Osteoblast (primary cell): ENCODE measurements at regions not wholly inside any gene's neighbourhood (a gene's known extent, or its start where the extent isn't known, plus 50 kb on each side); places are given as distances from the start of the nearest gene placed in this dataset.
A peak's percentile ranks its signal among the peaks of the same experiment; 100 is the strongest.

ENCODE experiments used
- DNase-seq: peaks from one replicate; pipeline ENCODE4 v3.0.0; 2011; ENCODE audit warnings: low spot score, mixed read lengths; ENCODE audit not compliant: insufficient read length; ENCODE audit errors: missing footprints
- H2AFZ ChIP-seq: 2 replicates; pipeline ENCODE4 v1.6.0; 2011; ENCODE audit warnings: mild to moderate bottlenecking, low read length
- H3K27ac ChIP-seq: 2 replicates; pipeline ENCODE4 v1.5.1; 2011; ENCODE audit warnings: mild to moderate bottlenecking, low read depth, low read length, moderate library complexity
- H3K27me3 ChIP-seq: 2 replicates; pipeline ENCODE4 v1.6.0; 2012; ENCODE audit warnings: mild to moderate bottlenecking, control low read depth, inconsistent platforms, low read length, moderate library complexity; ENCODE audit not compliant: insufficient read depth
- H3K36me3 ChIP-seq: 2 replicates; pipeline ENCODE4 v1.5.1; 2011; ENCODE audit warnings: mild to moderate bottlenecking, low read length, control low read depth, moderate library complexity; ENCODE audit not compliant: insufficient read depth
- H3K4me1 ChIP-seq: 2 replicates; pipeline ENCODE4 v1.5.1; 2011; ENCODE audit warnings: mild to moderate bottlenecking, low read length, control low read depth, moderate library complexity; ENCODE audit not compliant: insufficient read depth
- H3K4me2 ChIP-seq: 2 replicates; pipeline ENCODE4 v1.6.0; 2011; ENCODE audit warnings: mild to moderate bottlenecking, low read length; ENCODE audit not compliant: insufficient read depth
- H3K4me3 ChIP-seq: fragments of 200-600 bp; sonication (generic); 3 replicates; pipeline ENCODE4 v1.5.1; 2012; ENCODE audit warnings: mild to moderate bottlenecking, low read length, inconsistent platforms; ENCODE audit not compliant: insufficient read depth
- H3K79me2 ChIP-seq: 2 replicates; pipeline ENCODE4 v1.6.0; 2012; ENCODE audit warnings: mild to moderate bottlenecking, low read length, control low read depth, inconsistent platforms; ENCODE audit not compliant: insufficient read depth
- H3K9me3 ChIP-seq: 2 replicates; pipeline ENCODE4 v1.5.1; 2011; ENCODE audit warnings: low read depth, low read length, control low read depth
- H4K20me1 ChIP-seq: 2 replicates; pipeline ENCODE4 v1.6.0; 2012; ENCODE audit warnings: mild to moderate bottlenecking, low read length, control low read depth; ENCODE audit not compliant: insufficient read depth
- TF ChIP-seq, protein P1 (sequence below): IDR thresholded peaks from 2 replicates; pipeline ENCODE4 v1.5.1; 2011; ENCODE audit warnings: mild to moderate bottlenecking, low read depth, low read length, moderate library complexity; ENCODE audit errors: extremely low read depth

DNA sequence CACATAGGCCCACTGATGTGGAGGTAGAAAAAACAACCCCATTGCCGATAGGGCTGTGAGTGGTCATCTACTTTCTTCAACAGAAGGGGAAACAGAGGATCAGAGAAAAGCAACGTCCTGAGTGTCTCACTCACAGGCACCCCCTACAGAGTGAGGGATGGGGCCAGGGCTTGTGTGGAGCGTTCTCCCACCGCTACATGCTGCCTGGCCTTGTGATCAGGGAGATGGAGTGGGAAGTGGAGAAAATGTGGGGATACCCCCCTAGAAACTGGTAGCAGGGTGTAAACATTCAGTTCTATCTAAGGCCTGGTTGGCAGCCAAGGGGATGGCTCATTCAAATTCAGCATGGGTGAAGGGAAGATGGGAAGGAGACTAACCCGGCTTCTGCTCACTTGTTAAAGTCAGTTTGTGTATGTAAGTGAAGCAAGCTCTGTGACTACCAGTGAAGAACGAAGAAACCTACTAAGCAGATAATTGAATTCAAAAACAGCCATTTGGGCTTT is 73.0 kb upstream of the NAV2 start:
- no peak for DNase-seq
- Histone ChIP-seq H3K36me3 (no peaks in the 10 kb centered on the region), H4K20me1 (no peaks in the 10 kb centered on the region), H2AFZ (no peak overlapping the region), H3K79me2 (no peaks in the 10 kb centered on the region), H3K4me3 (no peak overlapping the region), H3K27me3 (peaks cover 3% of the 10 kb centered on the region), H3K27ac (no peak overlapping the region), H3K9me3 (no peaks in the 10 kb centered on the region), H3K4me1 (peaks cover 4% of the 10 kb centered on the region), H3K4me2 (no peak overlapping the region)
- TF ChIP-seq, protein P1, sequence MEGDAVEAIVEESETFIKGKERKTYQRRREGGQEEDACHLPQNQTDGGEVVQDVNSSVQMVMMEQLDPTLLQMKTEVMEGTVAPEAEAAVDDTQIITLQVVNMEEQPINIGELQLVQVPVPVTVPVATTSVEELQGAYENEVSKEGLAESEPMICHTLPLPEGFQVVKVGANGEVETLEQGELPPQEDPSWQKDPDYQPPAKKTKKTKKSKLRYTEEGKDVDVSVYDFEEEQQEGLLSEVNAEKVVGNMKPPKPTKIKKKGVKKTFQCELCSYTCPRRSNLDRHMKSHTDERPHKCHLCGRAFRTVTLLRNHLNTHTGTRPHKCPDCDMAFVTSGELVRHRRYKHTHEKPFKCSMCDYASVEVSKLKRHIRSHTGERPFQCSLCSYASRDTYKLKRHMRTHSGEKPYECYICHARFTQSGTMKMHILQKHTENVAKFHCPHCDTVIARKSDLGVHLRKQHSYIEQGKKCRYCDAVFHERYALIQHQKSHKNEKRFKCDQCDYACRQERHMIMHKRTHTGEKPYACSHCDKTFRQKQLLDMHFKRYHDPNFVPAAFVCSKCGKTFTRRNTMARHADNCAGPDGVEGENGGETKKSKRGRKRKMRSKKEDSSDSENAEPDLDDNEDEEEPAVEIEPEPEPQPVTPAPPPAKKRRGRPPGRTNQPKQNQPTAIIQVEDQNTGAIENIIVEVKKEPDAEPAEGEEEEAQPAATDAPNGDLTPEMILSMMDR, result no peak

DNA sequence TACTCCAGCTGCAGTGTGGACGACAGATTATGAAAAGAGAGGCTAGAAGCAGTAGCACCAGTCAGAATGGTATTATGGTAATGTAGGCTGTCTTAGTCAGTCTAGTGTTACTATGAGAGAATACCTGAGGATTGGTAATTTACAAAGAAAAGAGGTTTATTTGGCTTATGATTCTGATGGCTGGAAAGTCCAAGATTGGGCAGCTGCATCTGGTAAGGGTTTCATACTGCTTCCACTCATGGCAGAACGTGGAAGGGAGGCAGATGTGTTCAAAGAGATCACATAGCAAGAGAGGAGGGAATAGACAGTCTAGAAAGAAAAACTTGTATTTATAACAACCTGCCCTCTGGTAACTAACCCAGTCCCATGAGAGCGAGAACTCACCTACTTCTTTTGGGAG is 77.3 kb upstream of the NAV2 start:
- Histone ChIP-seq H3K4me2 (no peak overlapping the region), H3K4me3 (no peak overlapping the region), H3K4me1 (peaks cover 24% of the 10 kb centered on the region), H3K9me3 (no peaks in the 10 kb centered on the region), H2AFZ (no peak overlapping the region), H3K79me2 (no peaks in the 10 kb centered on the region), H3K36me3 (no peaks in the 10 kb centered on the region), H3K27me3 (no peaks in the 10 kb centered on the region), H3K27ac (no peak overlapping the region), H4K20me1 (no peaks in the 10 kb centered on the region)
- TF ChIP-seq, protein P1, result no peak
- no peak for DNase-seq

DNA sequence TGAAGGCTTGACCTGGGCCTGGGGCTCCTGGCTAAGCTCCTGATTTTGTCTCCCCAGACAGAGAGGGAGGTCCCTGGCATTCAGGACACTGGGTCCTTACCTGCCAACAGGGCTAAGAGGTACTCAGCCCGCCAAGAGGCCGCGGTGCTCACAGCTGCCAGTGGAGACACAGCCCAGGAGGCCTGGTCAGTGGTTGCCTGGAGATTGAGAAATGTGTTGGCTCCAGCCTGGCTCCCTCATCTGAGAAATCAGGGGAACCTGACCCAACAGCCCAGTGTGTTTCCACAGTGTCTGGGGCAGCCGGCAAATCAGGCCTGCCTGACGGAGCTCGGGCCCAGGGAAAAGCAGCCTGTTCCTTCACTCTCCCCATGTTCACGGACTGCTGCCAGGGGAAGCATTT is 79.4 kb upstream of the NAV2 start:
- no peaks in the 10 kb centered on the region for H3K27me3 ChIP-seq
- peaks cover 26% of the 10 kb centered on the region for H3K4me1 ChIP-seq
- no peak overlapping the region for H3K4me3 ChIP-seq
- TF ChIP-seq, protein P1, result no peak
- no peaks in the 10 kb centered on the region for H3K9me3 ChIP-seq
- H2AFZ ChIP-seq, result peak overlapping the region; percentile 21
- H3K4me2 ChIP-seq, result peak overlapping the region; percentile 41
- no peaks in the 10 kb centered on the region for H4K20me1 ChIP-seq
- H3K36me3 ChIP-seq, result no peaks in the 10 kb centered on the region
- peak; percentile 61 for DNase-seq
- no peaks in the 10 kb centered on the region for H3K79me2 ChIP-seq
- H3K27ac ChIP-seq, result no peak overlapping the region

DNA sequence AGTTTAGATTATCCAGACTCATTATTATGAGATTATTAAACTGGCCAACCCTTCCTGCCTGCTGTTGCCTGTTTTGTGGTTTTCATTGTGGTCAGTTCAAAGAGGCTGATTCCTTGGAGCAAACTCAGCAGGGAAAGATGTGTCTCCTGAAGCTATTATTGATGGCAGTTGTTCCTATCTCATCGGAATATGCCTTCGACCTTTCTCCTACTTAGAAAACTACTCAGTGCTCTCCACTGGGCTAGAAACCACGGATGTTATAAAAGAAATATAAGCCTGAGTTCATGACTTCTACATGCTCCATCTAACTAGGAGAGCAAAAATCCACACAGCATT is 80.2 kb upstream of the NAV2 start:
- no peak overlapping the region for H3K27ac ChIP-seq
- TF ChIP-seq, protein P1, result no peak
- peak overlapping the region; percentile 41 for H3K4me2 ChIP-seq
- H2AFZ ChIP-seq, result no peak overlapping the region
- H3K4me1 ChIP-seq, result peaks cover 34% of the 10 kb centered on the region
- no peaks in the 10 kb centered on the region for H3K79me2 ChIP-seq
- no peaks in the 10 kb centered on the region for H3K9me3 ChIP-seq
- no peak overlapping the region for H3K4me3 ChIP-seq
- H4K20me1 ChIP-seq, result no peaks in the 10 kb centered on the region
- H3K27me3 ChIP-seq, result no peaks in the 10 kb centered on the region
- no peak for DNase-seq
- H3K36me3 ChIP-seq, result no peaks in the 10 kb centered on the region
